HG03135 (cell line): ENCODE measurements at regions not wholly inside any gene's neighbourhood (a gene's known extent, or its start where the extent isn't known, plus 50 kb on each side); places are given as distances from the start of the nearest gene placed in this dataset.
A peak's percentile ranks its signal among the peaks of the same experiment; 100 is the strongest.

Experiments used
- ATAC-seq: cut with Tn5 transposase; IDR thresholded peaks from one replicate; pipeline ENCODE4 v1.9.1; 2021; ENCODE audit warnings: mild to moderate bottlenecking, moderate library complexity; ENCODE audit not compliant: unreplicated experiment

DNA sequence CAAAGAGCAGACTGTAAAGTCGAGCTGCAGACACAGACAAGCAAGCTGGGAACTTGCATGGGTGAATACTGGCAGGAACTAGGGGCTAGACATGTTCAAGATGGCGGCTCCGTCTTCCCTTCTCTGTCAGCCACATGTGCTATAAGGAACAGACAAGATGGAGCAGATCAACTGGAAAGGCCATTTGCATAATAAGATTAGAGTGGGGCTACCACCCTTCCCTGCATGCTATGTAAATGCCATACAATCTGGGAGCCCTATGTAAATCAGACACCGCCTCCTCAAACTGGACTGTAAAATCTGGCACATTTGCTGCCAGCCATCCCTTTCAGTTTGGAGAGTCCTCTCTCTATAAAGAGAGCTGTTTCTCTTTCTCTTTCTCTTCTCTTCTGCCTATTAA lies 640.1 kb upstream of the CDH8 start:
- ATAC-seq = no peak

DNA sequence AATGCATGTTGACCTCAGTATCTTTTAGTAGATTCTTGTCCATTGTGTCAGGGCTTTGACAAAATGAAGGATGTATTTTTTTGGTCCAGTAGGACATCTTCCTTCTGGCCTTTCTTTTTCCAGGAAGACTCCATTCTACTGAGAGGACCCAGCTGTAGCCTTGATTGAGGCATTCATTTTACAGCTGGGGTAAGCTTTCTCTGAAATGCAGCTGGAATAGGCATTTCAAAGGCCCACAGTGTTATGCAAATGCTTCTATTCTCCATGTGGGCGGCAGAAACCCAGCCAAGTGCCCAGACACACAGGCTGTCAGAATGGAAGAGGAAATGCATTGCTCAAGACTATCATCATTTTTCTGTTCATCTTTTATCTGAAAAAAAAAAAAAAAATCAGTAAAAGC lies 629.0 kb upstream of the CDH8 start:
- ATAC-seq = no peak

DNA sequence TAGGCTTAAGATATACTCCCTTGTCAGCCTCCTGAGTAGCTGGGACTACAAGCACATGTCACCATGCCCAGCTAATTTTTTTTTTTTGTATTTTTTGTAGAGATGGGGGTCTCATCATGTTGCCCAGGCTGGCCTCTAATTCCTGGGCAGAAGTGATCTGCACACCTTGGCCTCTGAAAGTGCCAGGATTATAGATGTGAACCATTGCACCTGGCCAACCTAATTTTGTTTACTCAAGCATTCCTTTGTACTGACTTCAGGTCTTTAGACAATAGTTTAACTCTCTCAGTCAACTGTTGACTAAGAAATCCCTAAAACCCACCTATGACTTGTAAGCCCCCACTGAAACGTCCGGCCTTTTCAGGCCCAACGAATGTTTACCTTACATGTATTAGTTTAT lies 628.3 kb upstream of the CDH8 start:
- no peak for ATAC-seq

DNA sequence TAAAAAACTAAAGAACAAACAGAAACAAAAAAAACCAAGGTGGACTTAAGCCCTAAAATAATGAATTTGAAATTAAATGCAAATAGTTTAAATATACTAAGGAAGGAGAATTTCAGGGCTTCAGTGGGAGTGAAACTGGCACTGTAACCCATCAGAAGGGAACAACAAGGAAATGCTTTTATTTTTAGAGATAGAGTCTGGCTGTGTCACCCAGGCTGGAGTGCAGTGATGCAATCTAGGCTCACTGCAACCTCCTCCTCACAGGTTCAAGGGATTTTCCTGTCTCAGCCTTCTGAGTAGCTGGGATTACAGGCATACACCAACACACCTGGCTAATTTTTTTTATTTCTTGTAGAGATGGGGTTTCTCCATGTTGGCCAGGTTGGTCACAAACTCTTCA lies 625.2 kb upstream of the CDH8 start:
- no peak for ATAC-seq

DNA sequence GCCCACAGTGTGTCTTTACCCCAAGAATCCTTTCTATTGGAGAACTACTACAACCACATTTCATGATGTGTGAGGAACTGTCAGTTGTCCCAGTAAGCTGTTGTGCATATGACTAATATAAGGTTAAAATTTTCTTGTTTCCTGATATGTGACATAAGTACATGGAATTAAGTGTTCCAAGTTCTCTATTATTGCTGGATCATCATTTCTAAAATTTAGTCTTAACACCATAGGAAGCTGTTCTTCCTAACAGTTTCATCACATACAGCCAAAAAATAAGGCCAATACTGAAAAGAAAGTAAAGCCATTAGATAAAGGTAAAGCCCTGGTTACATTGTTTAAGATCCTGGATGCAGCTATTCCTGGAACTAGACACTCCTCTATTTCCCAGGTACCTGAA lies 620.9 kb upstream of the CDH8 start:
- ATAC-seq = no peak

DNA sequence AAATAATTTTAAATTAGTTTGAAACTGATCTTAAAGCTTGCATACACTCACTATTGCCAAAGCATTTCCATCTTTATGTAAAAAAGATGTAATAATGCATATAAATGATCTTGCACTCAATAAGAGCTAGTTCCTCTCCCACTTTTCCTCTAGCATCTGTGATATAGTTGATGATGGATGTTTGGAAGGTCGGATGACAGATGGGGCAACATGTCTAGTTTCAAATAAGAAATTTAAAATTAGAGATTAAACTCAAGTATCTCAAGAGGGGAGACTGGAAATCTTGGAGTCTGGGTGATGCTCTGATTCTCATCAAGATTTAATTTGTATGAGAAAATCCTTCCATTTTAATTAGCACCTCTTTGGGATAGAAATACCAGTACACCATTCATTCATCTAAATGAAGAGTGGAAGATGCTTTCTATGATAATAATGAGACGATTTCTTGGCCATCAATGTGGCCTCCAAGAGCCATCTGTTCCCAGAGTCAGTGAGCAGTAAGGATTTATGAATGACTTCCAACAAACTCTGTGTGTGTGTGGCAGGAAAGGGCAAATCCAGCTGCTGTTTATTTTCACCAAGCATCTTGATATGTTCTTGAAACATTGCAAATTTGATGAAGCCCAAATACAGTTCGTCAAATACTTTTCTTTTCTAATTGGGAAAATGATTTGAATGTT lies 616.3 kb upstream of the CDH8 start:
- ATAC-seq = no peak

DNA sequence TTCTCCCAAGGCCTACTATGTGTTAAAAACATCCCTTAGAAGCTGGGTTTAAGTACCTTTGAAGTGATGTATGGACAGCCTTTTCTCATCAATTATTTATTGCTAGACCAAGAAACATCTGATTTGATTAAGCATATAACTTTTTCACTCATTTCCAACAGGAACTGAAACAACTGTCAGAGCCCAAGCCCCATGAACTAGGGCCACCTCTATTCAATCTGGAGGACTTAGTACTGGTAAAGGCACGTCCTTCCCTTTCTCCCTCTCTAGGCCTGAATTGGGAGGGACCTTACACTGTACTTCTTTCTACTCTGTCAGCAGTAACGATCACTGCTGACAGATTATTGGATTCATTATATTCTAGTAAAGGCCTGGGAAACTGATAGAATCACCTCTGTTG lies 612.0 kb upstream of the CDH8 start:
- no peak for ATAC-seq

DNA sequence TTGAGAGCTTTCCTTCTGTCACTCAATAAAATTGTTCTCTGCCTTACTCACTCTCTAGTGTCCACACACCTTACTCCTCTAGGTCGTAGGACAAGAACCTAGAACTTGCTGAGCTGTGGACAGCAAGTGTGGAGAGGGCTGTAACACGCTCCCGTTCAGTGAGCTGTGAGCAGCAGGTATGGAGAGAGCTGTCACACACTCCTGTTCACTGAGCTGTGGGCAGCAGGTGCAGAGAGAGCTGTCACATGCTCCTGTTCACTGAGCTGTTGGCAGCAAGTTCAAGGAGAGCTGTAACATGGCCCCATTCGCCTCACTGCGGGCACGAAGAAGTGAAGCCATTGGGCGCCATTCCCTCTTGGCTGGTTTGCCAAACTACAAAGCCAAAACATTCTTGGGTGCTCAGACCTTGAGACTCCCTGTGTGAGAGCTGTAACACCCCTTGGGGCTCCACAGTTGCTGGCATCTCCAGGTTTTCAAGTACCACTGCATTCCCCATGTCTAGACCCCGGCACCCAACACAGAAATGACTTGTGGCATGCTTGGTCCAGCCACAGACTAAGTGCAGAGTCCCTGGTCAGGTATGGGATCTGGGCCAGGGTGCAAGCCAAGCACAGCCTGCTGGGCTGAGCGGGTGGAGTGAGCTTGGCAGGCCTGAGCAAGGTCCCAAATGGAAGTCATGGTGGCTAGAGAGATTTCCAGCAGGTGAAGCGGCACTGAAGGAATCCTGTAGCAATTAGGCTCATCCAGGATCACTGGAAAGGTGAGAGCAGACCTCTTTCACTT lies 608.0 kb upstream of the CDH8 start:
- ATAC-seq = no peak

DNA sequence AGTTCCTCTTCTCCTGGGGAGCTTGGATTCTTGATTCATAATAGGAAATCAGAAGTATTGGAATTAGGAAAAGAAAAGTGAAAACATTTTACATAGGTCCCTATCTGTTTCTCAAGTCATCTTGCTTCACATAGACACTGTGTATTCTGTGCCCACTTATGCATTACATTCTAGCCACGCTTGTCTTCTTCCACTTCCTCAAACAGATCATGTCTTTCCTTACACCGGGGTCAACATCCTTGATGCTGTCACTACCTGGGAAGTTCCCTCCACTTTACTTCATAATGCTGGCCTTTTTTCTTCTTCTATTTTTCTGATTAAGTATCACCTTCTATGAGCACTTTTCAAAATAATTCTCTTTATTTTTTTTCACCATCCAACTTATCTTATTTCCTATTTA lies 606.4 kb upstream of the CDH8 start:
- no peak for ATAC-seq

DNA sequence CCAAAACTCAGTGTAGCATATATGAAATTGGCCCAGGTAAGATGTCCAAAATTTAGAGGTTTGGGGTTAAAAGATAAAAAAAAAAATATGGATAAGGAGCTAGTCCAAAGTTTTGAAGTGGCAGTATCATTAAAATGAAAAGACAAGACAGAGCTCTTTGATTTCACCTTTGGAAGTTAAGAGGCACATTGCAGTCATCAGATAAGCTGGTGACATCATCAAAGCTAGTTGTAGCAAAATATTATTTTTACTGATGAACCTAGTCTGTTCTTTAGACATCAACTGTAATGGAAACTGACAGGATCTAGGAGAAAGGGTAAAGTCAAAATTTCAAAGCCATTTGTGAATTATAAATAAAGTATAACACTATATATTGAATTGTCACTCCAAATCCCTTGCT lies 603.7 kb upstream of the CDH8 start:
- no peak for ATAC-seq

DNA sequence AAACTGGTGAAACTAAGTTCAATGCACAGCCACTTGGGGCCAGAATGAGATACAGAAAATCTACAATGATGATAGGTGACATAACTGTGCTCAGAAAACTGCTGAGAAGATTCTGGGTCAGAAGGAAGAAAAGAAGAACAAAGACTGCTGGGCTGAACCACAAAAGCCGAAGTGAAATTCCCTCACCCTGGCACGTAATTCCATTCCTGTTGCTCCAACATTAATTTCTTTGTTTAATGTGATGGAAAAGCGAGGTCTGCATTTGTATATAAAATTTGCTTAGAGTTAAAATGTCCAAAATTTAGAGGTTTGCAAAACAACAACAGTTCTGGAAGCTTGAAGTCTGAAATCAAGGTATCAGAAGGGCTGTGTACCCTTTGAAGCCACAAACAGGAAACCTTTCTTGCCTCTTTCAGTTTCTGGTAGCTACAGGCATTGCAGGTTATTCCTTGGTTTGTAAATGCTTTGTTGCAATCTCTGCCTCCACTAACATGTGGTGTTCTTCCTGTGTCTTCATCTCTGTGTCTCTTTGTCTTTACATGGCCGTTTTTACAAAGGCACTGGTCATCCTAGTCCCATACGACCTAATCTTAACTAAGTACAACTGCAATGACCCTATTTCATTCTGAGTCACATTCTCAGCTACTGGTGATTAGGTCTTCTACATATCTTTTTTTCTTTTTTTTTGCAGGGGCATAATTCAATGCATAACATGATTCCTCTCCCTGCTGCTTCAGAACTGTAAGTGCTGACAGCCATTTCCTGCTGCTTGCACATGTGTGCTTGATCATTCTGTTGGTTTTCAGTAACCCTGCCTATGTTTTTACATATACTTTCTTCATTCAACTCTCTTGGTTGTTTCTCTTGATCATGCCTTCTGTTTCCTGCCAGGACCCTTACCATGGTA lies 603.0 kb upstream of the CDH8 start:
- peak; percentile 79 for ATAC-seq

DNA sequence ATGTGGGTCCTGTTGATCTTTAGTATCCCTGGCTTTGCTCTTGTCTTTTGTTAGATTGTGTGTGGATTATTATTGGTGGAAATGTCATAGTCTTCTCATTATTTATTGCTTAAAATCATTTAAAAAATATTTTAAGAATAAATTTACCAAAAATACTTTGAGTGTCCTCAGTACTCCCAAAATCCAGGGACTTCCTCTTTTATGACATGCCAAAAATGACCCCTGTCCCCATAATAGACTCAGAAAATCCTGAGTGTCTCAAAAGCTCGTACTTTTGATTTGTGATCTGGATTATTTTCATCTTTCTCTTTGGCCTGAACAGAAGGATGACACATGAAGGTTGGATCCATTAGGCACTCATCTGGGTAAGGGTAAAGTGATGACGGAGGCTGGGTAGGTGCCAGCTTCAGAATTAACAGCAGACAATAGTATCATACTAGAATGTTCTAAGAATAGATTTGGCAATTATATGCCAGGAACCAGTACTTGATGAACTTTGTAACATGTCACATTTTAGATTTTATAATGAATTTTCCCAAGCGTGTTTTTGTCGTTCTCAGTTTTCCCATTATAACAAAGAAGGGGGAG lies 602.2 kb upstream of the CDH8 start:
- ATAC-seq = no peak

DNA sequence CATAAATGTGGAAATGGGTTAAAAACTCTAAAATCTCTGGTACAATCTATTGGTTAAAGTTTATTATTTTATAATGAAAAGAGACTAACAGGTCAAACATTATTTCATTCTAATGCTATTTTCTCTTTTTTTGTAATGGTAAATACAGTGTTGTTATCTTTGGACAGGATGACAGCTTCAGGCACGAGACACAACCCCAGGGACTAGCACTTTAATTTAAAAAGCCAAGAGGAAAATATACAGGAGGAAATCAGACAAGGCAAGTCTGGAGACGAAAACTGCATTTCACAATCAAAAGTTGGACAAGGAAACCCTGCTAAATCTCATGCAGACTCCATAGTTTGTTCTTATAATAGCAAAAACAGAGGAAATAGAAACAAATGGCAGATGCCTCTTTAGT lies 589.1 kb upstream of the CDH8 start:
- no peak for ATAC-seq

DNA sequence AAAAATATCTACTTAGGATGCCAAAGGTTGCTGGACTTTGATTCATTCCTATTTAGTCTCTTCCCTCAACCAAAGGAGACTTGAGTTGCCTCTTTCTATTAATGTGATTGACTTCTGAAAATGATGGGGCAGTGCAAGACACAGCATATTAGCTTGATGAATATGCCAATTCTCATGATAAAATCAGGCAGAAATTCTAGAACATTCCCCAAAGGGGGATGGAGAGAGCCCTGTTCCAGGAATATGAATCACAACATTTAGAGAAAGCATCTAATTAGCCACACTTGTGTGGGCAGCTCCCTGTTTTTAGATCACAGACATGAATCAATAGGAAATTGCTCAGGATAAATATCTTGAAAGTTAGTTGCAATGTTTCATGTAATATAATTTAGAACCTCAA lies 584.0 kb upstream of the CDH8 start:
- no peak for ATAC-seq

DNA sequence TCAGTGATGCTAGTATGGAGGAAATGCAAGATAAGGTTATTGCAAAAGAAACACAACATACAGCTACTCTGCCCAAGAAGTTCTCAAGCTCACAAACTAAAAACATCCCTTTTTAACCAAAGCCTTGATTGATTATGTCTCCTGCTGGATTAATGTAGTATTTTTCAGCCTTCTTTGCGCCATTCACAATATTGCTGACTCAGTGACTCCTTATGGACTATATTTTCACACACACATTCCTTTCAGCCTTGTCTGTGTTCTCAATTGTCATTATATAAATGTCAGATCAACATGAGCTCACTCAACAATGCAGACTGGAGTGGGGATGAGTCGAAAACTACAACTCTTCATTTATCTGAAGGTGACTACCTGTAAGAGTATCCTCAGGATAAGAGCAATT lies 579.3 kb upstream of the CDH8 start:
- ATAC-seq = no peak

DNA sequence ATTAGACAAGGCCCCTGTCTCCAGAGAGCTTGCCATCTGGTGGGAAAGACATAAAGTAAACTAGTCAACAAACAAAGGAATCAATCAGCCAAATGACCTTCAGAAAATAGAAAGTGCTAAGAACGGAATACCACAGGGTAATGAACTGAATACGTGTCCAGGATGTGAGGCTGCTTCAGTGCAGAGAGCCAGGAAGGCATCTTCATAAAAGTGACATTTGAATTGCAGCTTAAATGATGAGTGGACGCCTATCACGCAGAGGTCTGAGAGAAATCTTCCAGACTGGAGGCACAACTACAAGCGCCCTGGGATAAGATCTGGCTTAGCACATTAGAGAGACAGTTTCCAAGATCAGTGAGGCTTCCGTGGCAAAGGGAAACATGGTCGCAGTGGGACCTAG lies 574.1 kb upstream of the CDH8 start:
- no peak for ATAC-seq

DNA sequence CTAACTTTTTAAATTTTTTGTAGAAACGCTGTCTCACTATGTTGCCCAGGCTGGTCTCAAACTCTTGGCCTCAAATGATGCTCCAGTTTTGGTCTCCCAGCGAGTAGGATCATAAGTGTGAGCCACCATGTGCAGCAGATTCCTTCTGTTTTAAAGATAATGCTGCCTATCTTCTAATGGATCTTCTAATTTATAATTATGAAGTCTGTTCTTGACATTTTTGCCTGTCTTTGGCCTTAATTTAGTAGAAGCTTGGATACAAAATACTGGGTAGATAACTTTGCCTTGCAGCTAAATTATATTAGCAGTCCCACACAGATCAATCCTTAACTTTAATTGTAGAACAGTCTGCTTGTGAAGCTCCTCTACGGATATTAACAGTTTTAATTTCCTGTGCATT lies 566.6 kb upstream of the CDH8 start:
- no peak for ATAC-seq

DNA sequence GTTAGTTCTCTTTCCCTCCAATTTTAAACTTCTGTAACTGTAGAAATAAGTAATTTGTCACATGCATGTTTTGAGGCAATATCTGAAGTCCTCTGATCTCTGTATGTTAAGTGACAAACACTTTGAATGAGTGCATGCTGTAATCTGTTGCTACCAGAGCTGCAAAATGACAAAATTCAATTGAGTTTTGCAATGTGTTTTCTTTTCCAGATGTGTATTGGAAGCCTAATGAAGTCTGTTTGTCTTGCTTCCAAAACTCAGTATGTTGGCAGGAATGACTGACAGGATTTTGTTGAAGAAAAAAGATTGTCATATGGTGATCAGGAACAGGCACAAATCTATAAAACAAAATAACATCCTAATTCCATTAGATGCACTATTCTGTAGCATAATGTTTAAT lies 561.6 kb upstream of the CDH8 start:
- no peak for ATAC-seq

DNA sequence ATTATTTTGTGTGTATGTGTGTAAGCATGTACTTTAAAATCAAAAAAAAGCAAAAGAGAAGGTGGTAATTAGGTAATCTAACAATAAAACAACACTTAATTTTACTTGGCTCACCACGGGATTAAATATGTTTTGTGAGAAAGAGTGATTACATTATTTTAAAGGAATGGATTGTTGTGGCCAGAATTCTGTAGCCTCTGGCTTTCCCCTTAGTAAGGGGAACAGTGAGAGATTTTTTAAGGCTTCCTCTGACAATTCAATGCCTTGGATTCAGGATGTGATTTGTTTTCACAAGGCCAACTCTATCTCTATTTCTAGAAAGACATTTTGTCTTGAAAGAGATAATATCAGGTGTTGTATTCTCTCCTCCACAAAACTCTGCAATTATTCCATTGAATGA lies 560.3 kb upstream of the CDH8 start:
- no peak for ATAC-seq

DNA sequence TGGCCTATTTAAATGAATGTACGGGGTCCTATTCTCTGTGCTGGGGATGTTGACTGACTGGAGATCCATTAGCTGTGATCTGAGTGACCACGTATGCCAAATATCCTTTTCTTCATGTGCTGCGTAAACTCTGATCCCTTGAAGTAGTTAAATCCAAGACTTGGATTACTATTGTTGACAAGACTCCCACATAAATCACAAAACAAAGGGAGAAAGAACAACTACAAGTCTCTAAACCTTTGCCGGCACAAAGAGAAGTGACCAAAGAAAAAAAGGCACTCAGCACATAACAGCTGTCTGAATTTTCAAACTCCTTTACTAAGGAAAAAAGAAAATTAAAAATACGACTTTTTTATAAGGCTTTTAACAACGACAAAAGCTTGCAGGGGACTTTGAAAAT lies 559.9 kb upstream of the CDH8 start:
- no peak for ATAC-seq

DNA sequence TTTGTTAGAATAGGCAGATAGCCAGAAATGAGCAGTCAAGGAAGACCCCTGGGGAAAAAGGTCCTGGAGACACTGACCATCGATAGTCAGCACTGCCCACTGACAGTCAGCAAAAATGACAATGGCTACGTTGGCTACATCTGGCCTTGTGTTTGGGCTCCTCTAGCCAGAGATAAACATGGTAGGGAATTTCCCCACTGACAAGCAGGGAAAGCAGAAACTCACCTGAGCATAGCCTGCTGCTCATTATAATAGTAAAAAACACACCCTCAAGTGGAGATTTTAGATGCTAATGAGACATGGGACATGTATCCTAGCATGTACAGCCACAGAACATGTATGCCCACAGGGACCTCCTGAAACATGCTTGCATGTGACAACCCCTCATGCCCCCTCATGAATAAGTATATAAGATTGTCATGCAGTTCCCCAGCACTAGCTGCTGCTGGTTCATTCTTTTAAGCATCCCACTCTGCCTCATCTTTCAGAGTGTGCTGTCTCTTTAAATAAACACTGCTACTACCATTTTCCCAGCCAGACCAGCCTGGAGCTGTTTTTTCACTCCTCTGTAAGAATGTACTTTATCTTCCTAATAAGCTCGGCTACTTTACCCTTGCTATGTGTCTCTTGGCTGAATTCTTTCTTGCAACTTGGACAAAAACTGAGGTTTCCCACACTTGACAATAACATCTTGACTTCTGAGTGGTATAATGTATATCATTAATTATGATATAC lies 550.1 kb upstream of the CDH8 start:
- no peak for ATAC-seq
